Renal pelvis (tissue), 1 donor: ENCODE measurements at regions not wholly inside any gene's neighbourhood (a gene's known extent, or its start where the extent isn't known, plus 50 kb on each side); places are given as distances from the start of the nearest gene placed in this dataset.

Source experiments
- DNase-seq: peaks from one replicate; pipeline ENCODE4 v3.0.0-alpha.2; 2013

DNA sequence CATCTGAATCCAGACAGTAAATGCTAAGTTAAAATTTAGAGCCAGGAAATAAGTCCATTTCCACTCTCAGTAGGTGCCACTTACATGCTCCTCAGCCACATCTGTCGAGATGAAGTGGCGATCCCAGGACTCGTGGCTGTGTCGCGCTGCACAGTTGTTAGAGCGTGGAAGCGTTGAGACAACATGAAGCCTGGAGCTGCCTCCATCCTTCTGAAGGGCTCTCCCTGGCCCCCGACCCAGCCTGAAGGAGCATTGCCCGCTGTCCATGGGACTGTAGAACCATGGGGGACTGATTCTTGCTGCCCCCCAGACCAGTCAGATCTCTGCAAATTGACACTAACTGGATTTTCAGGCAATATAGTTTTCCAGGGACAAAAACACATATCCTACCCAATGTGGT, 58.9 kb downstream of the IRX1 start:
- no peak for DNase-seq

DNA sequence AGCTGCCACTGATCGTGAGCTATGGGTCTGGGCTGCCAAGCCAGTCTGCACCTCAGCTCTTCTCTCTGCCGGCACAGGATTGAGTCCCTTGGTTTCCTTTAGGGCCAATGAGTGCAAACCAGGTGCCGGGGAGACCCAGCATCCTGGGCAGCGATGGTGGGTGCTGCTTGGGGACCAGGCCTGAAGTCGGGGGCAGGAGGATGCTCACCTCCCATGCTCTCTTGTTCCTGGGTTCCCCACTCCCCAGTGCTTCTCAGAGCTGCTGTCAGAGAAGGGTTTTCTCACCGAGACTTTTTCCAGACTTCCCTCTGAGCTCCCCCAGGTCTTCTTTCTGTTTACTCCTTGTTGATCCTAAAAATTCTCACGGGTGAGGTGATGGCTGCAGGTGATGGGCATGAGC, 61.2 kb downstream of the IRX1 start:
- DNase-seq = no peak

DNA sequence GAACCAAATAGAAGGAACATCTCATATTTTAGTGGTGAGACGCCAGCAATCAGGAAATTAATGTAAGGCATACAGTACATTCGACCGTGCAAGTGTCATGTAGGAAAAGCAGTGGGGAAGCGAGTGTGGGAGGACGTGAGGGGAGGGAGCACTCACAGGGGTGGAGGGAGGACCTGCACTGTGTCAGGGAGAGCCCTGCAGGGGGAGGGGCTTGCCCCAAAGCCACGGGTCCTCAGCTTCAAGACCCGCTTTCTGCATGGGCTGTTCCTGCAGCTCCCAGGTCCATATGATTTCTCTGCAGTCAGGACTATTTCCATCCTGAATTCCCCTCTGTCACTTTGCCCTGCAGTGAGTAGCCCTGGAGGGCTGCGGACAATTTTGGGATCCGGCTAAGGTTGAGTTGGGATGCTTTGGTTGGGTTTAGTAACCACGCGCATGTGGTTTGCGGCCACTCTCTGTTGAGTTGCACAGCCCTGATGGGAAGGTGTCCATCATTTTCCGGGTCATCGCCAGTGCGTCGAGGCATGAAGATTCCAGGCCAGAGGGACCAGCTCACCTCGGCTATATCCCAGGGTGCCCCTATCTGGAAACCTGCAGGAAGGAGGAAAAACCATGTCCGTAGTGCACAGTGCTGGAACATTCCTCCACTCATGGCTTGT, 61.9 kb downstream of the IRX1 start:
- DNase-seq = no peak

DNA sequence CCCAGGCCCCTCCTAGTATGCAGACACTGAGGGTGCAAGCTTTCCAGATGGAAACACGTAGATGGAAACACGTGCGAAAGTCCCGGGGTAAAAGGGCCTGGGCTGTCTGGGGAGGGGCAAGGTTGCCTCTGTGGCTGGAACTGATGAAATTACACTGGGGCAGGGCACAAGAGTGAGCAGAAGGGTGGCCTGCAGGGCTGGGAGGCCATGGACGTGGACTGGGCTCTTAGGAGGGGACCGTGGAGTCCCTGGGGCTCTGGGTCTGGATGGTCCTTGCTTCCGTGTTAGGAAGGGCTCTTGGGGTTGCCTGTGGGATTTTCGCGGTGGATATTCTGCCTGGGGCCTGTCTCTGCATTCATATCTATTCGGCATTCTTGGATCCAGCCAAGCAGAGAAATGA, 63.3 kb downstream of the IRX1 start:
- no peak for DNase-seq

DNA sequence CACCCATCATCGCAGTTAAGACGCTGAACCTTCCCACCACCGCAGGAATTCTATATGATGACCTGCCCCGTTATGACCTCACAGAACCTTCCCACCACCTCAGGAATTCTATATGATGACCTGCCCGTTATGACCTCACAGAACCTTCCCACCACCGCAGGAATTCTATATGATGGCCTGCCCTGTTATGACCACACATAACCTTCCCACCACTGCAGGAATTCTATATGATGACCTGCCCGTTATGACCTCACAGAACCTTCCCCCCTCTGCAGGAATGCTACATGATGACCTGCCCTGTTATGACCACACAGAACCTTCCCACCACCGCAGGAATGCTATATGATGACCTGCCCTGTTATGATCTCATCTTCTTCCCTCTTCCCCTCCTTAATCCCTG, 64.3 kb downstream of the IRX1 start:
- DNase-seq = no peak

DNA sequence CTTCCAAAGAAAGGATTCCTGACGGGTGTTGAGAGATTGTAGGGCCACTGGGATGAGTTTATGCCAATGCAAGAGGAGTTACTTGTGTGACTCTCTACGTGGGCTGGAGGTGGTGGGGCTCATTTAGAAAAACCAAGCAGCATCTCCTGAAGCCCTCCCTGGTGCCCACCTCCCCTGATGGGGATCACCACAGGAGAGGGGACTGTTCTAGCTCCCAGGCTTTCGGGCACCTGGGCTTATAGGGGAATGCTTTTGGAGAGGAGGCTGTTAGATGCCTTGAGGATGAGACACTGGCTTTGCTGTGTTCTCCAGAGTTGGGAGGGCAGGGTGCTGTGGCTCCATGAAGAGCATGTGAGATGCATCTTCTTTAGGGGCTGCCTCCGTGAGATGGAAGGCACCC, 65.0 kb downstream of the IRX1 start:
- DNase-seq = no peak

DNA sequence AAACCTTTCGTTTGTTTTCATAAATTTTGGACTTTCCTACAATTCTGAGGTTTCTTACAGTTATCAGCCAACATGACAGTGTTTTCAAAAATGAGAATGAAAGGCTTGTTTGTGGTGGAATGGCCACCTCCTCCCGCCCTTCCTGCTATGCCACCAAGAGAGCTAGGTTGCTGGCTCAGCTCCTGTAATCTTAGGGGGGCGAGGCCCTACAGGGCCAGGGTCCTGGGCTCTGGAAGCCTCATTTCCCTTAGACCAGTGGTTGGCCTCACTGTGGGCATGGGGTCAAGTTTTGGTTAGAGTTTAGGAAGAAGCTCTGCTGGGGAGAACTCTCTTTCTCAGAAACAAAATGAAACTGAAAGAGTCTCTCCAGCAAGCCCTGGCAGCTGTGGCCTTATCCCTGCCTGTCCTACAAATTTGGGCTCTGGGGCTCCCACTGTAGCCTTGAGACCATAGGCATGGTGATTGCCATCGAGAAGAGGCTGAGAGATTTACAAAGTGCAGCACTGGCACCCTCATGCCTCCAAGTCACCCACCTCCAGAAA, 66.2 kb downstream of the IRX1 start:
- no peak for DNase-seq

DNA sequence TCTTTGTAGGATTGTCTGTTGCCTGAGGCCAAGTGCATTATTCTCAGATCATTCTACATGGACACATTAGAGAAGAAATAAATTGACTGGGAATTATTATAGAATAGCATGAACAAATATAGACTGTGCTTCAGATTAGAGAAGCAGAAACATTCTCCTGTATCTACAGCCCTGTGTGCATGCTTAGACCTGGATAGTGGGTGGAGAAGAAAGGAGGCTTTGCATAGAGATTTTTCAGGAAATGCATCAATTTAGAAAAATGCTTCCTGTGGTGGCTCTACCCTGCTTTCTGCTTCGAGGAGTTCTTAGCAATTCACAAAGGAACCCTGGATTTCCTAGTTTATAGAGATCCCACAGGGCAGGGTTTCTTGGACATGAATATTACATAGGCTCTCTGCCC, 66.7 kb downstream of the IRX1 start:
- DNase-seq = no peak

DNA sequence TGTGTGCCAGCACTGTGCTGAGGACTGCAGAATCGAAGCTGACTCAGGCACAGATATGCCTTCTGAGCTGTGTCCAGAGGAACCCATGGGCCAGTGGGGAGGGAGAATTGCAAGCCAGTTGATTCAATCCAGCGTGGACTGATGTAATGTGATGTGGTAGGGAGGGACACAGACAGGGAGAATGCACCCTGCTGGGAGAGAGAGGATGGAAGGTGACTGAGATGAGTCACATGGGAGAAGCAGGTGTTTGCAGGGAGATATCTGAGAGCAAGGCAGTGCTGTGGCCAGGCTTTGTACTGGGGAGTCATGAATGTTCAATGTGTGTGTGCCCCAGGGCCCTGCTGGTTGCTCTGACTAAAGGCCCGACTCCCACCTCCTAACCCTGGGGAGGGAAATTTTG, 75.7 kb downstream of the IRX1 start:
- no peak for DNase-seq

DNA sequence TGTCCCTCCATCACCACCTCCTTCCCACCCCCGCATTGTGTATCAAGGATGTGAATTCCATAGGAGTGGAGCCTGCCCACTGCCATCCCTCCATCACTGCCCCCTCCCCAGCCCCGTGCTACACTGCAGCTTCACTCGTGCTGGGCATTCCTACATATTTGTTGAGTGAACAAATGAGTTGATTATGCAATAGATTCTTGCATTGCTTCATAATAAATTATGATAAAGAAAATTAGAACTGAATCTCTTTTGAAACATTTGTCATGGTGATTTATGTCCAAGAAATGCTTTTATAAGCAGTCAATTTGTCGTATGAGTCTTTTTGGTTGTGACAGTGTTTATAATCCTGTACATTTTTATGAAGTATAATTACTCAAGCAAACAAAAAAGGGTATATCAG, 83.2 kb downstream of the IRX1 start:
- no peak for DNase-seq

DNA sequence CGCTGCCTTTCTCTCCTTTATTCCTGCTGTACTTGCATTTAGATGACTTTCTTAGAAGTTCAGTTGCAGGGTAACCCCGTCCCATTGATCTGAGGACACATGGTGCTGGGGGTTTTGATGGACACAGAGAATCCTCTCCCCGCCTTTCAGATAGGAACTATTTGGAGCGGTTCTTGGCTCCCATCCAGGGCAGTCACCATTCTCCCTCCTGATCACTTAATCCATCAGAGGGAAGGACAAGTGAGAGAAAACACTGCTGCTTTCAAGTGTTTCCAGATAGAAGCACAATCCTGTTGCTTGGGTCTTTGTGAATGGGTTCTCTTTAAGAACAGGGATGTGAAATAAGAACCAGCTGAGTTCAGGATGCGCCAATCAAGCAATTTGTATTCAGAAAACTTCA, 85.2 kb downstream of the IRX1 start:
- no peak for DNase-seq

DNA sequence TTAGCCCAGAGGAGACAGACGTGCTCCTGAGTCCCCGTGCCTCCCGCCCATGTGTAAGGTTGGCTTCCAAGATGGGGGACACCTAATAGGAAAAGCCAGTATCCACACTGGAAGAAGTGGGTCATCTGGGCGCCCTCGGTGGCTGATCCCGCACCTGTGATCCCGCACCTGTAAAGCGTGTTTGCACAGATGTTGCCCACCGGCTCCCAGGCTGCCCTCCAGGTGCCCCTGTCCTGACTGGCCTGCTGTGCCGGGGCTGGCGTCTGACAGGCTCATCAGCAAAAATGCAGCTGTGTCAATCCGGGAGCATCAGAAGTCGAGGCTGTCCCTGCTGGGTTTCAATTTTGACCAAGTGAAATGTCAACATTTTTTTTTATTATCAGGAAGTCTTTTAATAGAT, 88.5 kb downstream of the IRX1 start:
- no peak for DNase-seq

DNA sequence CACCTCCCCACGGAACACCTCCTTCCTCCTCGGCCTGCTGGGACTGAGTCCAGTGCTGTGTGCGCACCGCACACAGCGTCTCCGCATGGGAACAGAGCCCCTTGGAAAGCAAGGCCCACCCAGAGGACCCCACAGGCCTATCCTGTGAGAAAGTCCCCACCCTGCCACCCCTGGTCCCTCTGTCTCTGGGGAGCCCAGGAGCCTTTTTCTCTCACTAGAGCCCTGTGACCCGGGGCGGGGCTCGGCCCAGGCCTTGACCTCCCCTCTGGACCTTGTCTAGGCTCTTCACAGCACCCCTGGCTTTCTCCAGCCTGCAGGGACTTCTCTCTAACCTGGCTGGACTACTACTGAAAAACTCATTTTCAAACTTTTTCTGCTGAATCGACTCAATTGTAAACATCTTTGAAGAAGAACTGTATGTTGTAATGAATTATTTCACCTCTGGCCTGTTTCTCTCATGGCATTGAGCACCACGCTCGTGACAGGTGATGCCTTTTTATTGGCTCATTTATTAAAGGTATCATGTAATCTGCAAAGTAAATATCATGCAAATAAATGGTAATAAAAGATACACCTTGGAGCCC, 89.2 kb downstream of the IRX1 start:
- DNase-seq = no peak

DNA sequence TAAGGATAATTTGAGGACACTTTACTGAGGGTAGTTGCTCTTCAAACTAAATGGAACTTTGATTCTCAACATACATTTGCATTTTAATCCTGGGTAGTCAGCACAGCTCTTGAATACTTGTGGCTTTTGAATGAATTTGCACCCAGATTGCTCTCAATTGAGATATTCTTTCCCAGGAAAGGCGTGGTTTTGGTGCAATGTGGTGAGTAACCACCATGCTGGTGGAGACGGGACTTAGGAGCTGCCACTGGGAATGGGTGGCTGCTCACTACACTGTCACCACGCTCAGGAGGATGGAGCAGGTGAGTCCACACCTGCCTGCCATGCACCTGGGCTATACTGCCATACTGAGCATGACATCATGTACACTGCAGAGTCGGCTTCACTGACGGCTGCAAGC, 99.2 kb downstream of the IRX1 start:
- DNase-seq = no peak

DNA sequence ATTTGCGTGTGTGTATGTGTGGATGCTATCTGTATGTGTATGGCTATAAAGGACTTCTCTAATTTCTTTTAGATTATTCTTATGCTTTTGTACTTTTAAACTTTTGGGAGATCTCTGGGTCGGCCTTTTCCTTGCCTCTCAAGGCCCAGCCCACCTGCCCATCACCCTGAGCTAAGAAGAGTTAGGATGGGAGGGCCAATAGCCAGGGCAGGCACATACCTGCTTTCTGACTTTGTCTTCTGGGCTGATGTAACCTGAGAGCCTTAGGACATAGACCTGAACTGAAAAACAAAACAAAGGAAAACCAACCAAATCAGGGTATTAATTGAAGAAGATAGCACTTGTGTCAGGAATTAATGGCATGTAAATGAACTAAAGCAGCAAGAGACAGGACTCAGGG, 100.2 kb downstream of the IRX1 start:
- no peak for DNase-seq

DNA sequence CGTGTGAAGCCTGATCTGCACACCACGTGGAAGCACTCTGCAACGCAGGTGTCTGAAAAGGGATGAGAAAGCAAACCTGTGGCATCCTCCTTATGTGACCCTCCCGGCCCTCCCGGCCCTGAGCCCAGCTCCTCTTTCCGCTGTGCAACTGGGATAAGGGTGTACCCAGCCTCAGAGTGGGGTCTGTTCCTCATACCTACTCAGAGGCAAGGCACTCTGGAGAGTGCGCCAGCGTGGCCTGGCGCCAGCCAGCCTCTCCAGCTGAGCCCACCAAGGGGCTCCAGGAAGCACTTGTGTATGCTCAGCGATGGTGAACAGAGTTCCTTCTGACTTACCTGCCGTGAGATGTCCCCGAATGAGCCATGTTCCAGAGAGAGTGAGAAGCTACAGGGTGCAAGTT, 102.8 kb downstream of the IRX1 start:
- DNase-seq = no peak

DNA sequence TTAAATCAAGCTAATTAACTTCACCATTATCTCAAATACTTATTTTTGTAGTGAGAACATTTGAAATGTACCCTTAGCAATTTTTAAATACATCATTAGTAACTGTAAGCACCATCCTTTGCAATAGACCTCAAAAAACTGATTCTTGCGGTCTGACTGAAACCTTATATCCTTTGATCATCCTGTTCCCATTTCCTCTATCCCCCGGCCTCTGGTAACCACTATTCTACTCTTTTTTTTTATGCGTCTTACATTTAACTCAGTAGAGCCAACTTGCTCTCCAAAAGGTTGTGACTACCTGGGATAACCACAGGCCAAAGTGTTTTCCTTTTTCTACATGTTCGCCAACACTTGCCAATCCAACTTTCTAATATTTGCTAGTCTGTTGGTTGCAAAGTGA, 106.1 kb downstream of the IRX1 start:
- no peak for DNase-seq

DNA sequence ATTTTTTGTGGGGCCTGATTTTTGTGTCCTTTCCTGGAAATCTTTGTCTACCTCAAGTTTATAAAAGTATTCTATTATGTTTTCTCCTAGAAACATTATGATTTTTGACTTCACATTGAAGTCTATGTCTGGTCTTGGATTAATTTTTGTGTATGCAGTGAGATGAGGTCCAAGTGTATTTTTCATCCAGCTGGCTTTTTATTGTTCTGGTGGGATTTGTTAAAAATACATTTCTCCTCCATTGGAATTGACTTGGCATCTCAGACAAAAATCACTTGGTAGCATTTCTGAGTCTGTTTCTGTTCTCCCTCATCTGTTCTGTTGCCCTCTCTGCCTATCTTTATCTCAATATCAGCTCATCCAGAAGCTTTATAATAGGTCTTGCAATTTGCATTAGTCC, 109.0 kb downstream of the IRX1 start:
- DNase-seq = no peak

DNA sequence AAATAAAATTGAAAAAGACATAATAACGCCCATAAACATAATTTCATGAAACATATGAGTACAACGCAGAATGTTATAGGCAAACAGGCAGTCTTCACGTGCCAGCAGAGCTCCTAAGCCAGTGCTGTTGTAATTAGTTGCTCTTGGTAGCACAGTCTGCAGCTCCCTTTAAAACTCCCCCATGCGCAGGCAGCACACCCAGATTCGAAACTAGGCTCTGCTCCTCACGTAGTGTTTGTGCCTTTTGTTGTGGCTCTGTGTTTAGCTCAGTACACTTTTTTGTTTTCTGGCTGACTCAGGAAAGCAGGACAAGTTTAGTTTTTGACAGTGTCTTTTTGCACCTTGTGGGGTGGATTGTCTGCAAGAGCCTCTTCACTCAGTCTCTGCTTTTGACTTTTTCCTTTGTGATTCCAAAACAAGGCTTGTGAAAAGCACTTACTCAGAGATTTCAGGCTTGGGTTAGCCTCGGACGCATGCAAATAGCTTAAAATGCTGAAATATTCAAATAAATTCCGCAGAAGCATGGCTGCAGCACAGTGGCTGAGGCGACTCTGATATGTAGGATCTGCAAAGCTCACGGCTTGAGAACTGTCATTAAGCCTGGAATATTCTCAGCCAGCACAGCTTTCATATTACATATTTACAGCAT, 113.6 kb downstream of the IRX1 start:
- no peak for DNase-seq

DNA sequence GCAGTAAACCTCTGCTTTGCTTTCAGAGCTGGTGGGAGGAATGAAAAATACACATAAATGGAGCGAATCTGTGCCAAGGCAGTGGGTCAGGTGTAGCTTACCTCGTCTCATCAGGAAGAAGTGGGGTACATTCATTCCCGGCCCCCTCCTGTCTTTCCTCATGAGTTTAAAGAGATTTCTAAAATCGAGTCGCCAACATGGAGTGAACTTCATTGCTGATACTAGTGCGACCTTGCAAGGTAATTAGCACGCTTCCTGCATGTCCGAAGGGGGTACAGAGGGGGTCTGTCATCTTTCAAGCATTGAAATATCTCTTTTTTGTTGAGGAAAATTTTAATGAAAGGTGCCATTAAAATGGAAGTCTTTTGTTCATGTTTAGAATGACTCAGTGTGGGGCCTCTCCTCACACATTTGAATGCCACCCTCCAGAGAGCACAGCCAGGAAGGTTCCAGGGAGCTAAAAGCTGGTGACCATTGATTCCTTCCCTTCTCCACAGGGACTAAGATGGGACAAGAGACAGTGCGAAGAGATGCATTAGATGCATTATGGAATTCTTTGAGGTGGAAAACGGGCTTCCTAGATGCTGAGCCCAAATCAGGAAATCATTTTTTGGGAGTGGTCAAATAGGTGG, 114.2 kb downstream of the IRX1 start:
- DNase-seq = no peak

DNA sequence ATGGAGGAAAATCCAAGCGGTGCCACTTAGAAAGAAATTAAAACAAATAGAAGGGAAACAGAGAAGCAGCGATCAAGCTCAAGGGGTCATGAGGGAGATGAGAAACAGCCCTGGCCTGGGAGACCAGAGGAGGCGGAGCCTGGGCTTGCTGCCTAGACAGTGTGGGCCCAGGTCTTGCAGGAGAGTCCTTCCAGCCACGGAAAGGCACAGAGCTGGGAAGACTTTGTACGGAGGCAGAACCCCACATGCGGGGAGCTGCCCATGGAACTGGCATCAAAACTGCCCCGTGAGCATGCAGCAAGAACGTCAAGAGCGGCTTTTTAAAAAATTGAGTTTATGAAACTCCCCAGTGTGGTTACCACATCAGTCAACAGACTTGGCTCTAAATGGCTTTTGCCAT, 119.4 kb downstream of the IRX1 start:
- DNase-seq = no peak

DNA sequence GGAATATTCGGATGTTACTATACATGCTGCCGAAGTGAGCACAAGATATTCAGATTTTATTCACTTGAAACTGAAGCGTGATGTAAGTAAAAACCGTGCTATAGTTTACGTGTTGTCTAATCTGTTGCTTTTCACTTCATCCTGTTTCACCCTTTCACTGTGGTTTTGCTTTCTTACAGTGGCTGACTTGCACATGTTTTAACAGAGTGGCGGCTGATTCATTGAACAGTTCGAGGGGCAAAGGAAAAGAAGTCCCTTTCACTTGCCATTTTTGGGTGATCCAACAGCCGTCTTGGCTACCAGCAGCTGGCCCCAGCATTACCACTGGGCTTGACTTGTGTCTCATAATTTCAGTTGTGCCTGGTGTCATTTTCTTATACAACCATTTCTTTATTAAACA, 134.0 kb downstream of the IRX1 start:
- no peak for DNase-seq

DNA sequence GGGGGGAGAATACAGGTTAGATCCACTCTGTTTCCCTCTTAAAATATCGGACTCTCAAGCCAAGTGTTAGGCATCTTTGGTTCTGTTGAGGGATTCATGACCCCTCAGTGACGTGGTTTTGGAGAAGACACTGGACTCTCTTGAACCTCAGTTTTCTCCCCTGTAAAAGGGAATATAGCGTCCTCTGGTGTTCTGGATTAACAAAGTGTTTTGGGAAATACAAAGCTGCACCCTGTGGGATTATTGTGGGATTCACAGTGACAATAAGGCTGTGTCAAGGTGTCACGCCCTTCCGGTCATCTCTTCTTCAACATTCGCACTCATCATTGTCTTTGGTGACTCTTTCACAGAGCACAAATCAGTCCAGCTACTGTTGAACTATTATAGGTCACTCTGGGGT, 139.0 kb downstream of the IRX1 start:
- DNase-seq = no peak
